OCI-M2 (cell line): ENCODE measurements at regions not wholly inside any gene's neighbourhood (a gene's known extent, or its start where the extent isn't known, plus 50 kb on each side); places are given as distances from the start of the nearest gene placed in this dataset.
A peak's percentile ranks its signal among the peaks of the same experiment; 100 is the strongest.

Experiments
- DNase-seq: peaks from one replicate; lab custom pipeline; 2025; ENCODE audit not compliant: unreplicated experiment; lab: John Stamatoyannopoulos, UW

- no peak for DNase-seq
These were observed 261.5 kb upstream of the COL8A1 start for GRCh38 chr3:99376926-99377325.

GRCh38 chr3:99373846-99374210, 264.6 kb upstream of the COL8A1 start:
- no peak for DNase-seq

GRCh38 chr3:99373088-99373845, 265.1 kb upstream of the COL8A1 start:
- no peak for DNase-seq

- DNase-seq: no peak
These were observed 271.5 kb upstream of the COL8A1 start for GRCh38 chr3:99366663-99367429.

GRCh38 chr3:99365979-99366378, 272.4 kb upstream of the COL8A1 start:
- DNase-seq: no peak

GRCh38 chr3:99365396-99365795, 273.0 kb upstream of the COL8A1 start:
- DNase-seq: no peak

GRCh38 chr3:99357131-99357530, 281.3 kb upstream of the COL8A1 start:
- no peak for DNase-seq

- DNase-seq: no peak
These were observed 281.7 kb upstream of the COL8A1 start for GRCh38 chr3:99356696-99357095.

- no peak for DNase-seq
These were observed 282.9 kb upstream of the COL8A1 start for GRCh38 chr3:99355465-99355864.

- DNase-seq: no peak
These were observed 285.6 kb upstream of the COL8A1 start for GRCh38 chr3:99352811-99353210.

GRCh38 chr3:99351122-99351521, 287.3 kb upstream of the COL8A1 start:
- no peak for DNase-seq

- no peak for DNase-seq
These were observed 289.9 kb upstream of the COL8A1 start for GRCh38 chr3:99348451-99348850.

- DNase-seq: no peak
These were observed 294.2 kb upstream of the COL8A1 start for GRCh38 chr3:99344216-99344615.

- no peak for DNase-seq
These were observed 296.0 kb upstream of the COL8A1 start for GRCh38 chr3:99342383-99342782.

- DNase-seq: no peak
These were observed 299.2 kb upstream of the COL8A1 start for GRCh38 chr3:99339222-99339621.

- no peak for DNase-seq
These were observed 305.7 kb upstream of the COL8A1 start for GRCh38 chr3:99332718-99333117.

GRCh38 chr3:99332276-99332675, 306.1 kb upstream of the COL8A1 start:
- DNase-seq: no peak

- no peak for DNase-seq
These were observed 307.4 kb upstream of the COL8A1 start for GRCh38 chr3:99330924-99331532.

GRCh38 chr3:99330281-99330680, 308.1 kb upstream of the COL8A1 start:
- DNase-seq: peak; percentile 33

- no peak for DNase-seq
These were observed 313.0 kb upstream of the COL8A1 start for GRCh38 chr3:99325402-99325801.

- DNase-seq: no peak
These were observed 313.7 kb upstream of the COL8A1 start for GRCh38 chr3:99324636-99325203.

GRCh38 chr3:99323940-99324339, 314.5 kb upstream of the COL8A1 start:
- no peak for DNase-seq
